ENCODE measurements at regions not wholly inside any gene's neighbourhood (a gene's known extent, or its start where the extent isn't known, plus 50 kb on each side); places are given as distances from the start of the nearest gene placed in this dataset.

GRCh38 chr10:4108693-4109092, 323.7 kb upstream of the KLF6 start:
- Mint-ChIP-seq H3K9me3 (ENCODE audit: low read depth) (no peaks in the 10 kb centered on the region), H3K27ac (ENCODE audit: unreplicated experiment) (no peak overlapping the region), H3K4me1 (ENCODE audit: low read depth) (peaks cover 27% of the 10 kb centered on the region), H3K36me3 (ENCODE audit: low read depth) (peaks cover 1% of the 10 kb centered on the region), H3K4me3 (ENCODE audit: unreplicated experiment) (no peak overlapping the region), H3K27me3 (ENCODE audit: low read depth) (no peaks in the 10 kb centered on the region)
- TF ChIP-seq, protein P1, sequence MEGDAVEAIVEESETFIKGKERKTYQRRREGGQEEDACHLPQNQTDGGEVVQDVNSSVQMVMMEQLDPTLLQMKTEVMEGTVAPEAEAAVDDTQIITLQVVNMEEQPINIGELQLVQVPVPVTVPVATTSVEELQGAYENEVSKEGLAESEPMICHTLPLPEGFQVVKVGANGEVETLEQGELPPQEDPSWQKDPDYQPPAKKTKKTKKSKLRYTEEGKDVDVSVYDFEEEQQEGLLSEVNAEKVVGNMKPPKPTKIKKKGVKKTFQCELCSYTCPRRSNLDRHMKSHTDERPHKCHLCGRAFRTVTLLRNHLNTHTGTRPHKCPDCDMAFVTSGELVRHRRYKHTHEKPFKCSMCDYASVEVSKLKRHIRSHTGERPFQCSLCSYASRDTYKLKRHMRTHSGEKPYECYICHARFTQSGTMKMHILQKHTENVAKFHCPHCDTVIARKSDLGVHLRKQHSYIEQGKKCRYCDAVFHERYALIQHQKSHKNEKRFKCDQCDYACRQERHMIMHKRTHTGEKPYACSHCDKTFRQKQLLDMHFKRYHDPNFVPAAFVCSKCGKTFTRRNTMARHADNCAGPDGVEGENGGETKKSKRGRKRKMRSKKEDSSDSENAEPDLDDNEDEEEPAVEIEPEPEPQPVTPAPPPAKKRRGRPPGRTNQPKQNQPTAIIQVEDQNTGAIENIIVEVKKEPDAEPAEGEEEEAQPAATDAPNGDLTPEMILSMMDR (IDR thresholded peaks at IDR 0.05), result no peak
- DNase-seq (ENCODE audit: low spot score), result no peak

GRCh38 chr10:4107285-4107851, 322.4 kb upstream of the KLF6 start:
- H3K4me1 Mint-ChIP-seq (ENCODE audit: low read depth), result peaks cover 35% of the 10 kb centered on the region
- no peaks in the 10 kb centered on the region for H3K9me3 Mint-ChIP-seq (ENCODE audit: low read depth)
- peaks cover 1% of the 10 kb centered on the region for H3K36me3 Mint-ChIP-seq (ENCODE audit: low read depth)
- H3K27ac Mint-ChIP-seq (ENCODE audit: unreplicated experiment), result no peak overlapping the region
- no peak for DNase-seq (ENCODE audit: low spot score)
- TF ChIP-seq, protein P1 (IDR thresholded peaks at IDR 0.05), result no peak
- no peak overlapping the region for H3K4me3 Mint-ChIP-seq (ENCODE audit: unreplicated experiment)
- H3K27me3 Mint-ChIP-seq (ENCODE audit: low read depth), result no peaks in the 10 kb centered on the region

DNA sequence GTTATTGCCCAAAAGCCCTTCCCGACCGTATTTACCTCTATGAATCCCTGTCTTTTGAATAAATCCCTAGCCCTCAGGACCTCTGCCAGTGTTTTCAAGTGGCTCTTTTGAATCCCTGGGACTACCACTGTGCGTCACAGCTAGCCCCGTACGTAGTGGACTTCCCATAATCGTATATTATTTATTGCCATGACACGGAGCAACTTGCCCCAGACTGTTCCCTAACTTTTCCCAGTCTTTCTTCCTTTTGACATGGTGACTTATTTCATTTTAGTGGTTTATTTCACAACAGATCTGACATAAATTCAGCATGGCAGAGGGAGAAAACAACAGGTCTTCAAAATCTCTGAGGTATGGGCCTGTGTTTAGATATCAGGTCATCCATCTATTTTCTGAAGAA, 318.6 kb upstream of the KLF6 start:
- no peak overlapping the region for H3K4me3 Mint-ChIP-seq (ENCODE audit: unreplicated experiment)
- no peaks in the 10 kb centered on the region for H3K9me3 Mint-ChIP-seq (ENCODE audit: low read depth)
- H3K27me3 Mint-ChIP-seq (ENCODE audit: low read depth), result no peaks in the 10 kb centered on the region
- TF ChIP-seq, protein P1 (IDR thresholded peaks at IDR 0.05), result no peak
- H3K27ac Mint-ChIP-seq (ENCODE audit: unreplicated experiment), result no peak overlapping the region
- DNase-seq (ENCODE audit: low spot score), result no peak
- H3K4me1 Mint-ChIP-seq (ENCODE audit: low read depth), result peaks cover 13% of the 10 kb centered on the region
- peaks cover 1% of the 10 kb centered on the region for H3K36me3 Mint-ChIP-seq (ENCODE audit: low read depth)

DNA sequence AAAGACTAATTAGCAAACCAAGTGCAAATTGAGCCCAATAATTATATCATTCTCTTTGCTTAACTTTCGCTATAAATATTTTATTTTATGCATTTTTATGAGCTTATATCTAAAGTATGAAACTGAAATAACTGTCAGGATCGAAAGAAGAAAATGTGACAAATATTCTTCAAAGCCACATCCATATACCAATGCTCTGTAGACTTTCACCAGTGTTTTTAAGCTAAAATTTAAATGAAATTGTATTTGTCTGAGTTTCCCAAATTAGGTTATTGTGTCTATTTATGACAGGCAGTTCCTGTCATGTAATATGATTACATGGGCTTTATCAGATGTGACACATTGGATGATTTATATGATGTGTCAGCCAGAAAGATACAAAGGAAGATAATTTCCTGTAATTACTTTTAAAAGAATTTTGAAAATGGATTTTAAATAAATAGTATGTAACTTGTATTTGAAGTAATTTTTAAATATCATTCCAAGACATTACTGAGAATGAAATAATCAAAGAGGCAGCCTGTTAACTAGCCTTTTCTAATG, 317.9 kb upstream of the KLF6 start:
- no peaks in the 10 kb centered on the region for H3K27me3 Mint-ChIP-seq (ENCODE audit: low read depth)
- no peaks in the 10 kb centered on the region for H3K9me3 Mint-ChIP-seq (ENCODE audit: low read depth)

DNA sequence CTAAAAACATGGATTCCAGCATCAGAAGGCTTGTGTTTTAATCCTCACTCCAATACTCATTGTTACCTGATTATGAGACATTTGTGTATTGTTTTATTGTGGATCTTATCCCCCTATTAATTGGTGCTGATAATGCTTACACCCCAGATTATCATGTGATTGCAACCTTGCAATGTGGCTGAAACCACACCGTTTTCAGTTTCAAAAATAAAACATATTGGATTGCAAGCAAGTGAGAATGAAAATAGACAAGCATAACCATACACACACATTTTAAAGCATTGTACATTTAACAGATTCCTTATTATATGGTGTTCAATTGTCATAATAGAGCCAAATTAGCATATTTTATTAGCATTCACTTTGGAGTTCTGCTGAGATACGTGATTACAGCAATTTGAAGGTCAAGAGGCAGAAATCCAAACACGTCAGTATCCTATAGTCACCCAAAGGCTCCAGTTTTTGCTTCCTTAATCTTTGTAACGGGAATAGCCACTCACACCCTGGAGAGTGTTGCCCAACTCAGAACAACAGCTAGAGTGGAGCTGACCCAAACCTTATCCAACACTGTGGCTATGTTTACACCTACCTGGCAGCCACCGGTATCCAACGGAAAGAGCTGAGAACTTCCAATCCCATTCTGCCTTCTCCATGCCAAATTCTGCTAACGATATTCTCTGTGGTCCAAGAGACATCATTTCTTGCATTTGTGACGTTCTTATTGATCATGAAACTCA, 317.1 kb upstream of the KLF6 start:
- no peak overlapping the region for H3K27ac Mint-ChIP-seq (ENCODE audit: unreplicated experiment)

More for the DNA sequence above, 317.9 kb upstream of the KLF6 start:
- TF ChIP-seq, protein P1 (IDR thresholded peaks at IDR 0.05), result no peak
- Mint-ChIP-seq H3K4me1 (ENCODE audit: low read depth) (peaks cover 11% of the 10 kb centered on the region), H3K4me3 (ENCODE audit: unreplicated experiment) (no peak overlapping the region), H3K27ac (ENCODE audit: unreplicated experiment) (no peak overlapping the region), H3K36me3 (ENCODE audit: low read depth) (peaks cover 1% of the 10 kb centered on the region)
- DNase-seq (ENCODE audit: low spot score), result no peak

More for the DNA sequence above, 317.1 kb upstream of the KLF6 start:
- Mint-ChIP-seq H3K4me1 (ENCODE audit: low read depth) (peaks cover 11% of the 10 kb centered on the region), H3K9me3 (ENCODE audit: low read depth) (no peaks in the 10 kb centered on the region), H3K36me3 (ENCODE audit: low read depth) (peaks cover 1% of the 10 kb centered on the region), H3K4me3 (ENCODE audit: unreplicated experiment) (no peak overlapping the region), H3K27me3 (ENCODE audit: low read depth) (no peaks in the 10 kb centered on the region)
- TF ChIP-seq, protein P1 (IDR thresholded peaks at IDR 0.05), result no peak
- DNase-seq (ENCODE audit: low spot score), result no peak

Measured in chondrocyte (in vitro differentiated cells).